ENCODE measurements at regions not wholly inside any gene's neighbourhood (a gene's known extent, or its start where the extent isn't known, plus 50 kb on each side); places are given as distances from the start of the nearest gene placed in this dataset.

GRCh38 chr1:79322511-79323027 is 316.0 kb upstream of the ADGRL4 start:
- no peaks in the 10 kb centered on the region; the same call in 1 of the 2 replicates for H3K9me2 ChIP-seq (ENCODE audit: insufficient read depth, low read length)
- H3K4me2 ChIP-seq (ENCODE audit: low read length): no peak overlapping the region
- TF ChIP-seq EZH2phosphoT487 (IDR thresholded peaks at IDR 0.05; ENCODE audit: borderline replicate concordance, low read depth, low read length) (no peak), CTCF (conservative IDR thresholded peaks at IDR 0.05; ENCODE audit: low read length) (no peak)
- intact Hi-C loops (cut with micrococcal nuclease; ENCODE audit: unreplicated experiment): no loop called here
- H3K9me3 ChIP-seq (ENCODE audit: low read length): no peaks in the 10 kb centered on the region
- CTCF ChIA-PET (ENCODE audit: unreplicated experiment): no interaction called here
- H3K79me2 ChIP-seq (ENCODE audit: insufficient read depth, low read depth, low read length): no peaks in the 10 kb centered on the region
- no peaks in the 10 kb centered on the region for H3K36me3 ChIP-seq (ENCODE audit: insufficient read depth, low read length)
- no peak overlapping the region for H3K27ac ChIP-seq (ENCODE audit: low read depth, low read length, poor library complexity, severe bottlenecking)
- no peak overlapping the region for H2AFZ ChIP-seq (ENCODE audit: low read length)
- H4K20me1 ChIP-seq (ENCODE audit: insufficient read depth, low read length): no peaks in the 10 kb centered on the region
- DNase-seq (ENCODE audit: low spot score): no peak
- no TSS peak for BruUV-seq (replicated peaks)
- no peak overlapping the region for H3K4me3 ChIP-seq (ENCODE audit: low read depth, low read length, poor library complexity, severe bottlenecking)
- POLR2A ChIA-PET: no interaction called here
- no peaks in the 10 kb centered on the region for H3K4me1 ChIP-seq (ENCODE audit: insufficient read depth, low read length, poor library complexity, severe bottlenecking)

- POLR2A ChIA-PET: no interaction called here
- no peaks in the 10 kb centered on the region for H3K79me2 ChIP-seq (ENCODE audit: insufficient read depth, low read depth, low read length)
- no peak overlapping the region for H3K4me2 ChIP-seq (ENCODE audit: low read length)
- DNase-seq (ENCODE audit: low spot score): no peak
- H3K9me2 ChIP-seq (ENCODE audit: insufficient read depth, low read length): no peaks in the 10 kb centered on the region
- no peak for TF ChIP-seq CTCF (conservative IDR thresholded peaks at IDR 0.05; ENCODE audit: low read length)
- no peak for TF ChIP-seq EZH2phosphoT487 (IDR thresholded peaks at IDR 0.05; ENCODE audit: borderline replicate concordance, low read depth, low read length)
- H3K9me3 ChIP-seq (ENCODE audit: low read length): no peaks in the 10 kb centered on the region
- H2AFZ ChIP-seq (ENCODE audit: low read length): no peak overlapping the region
- CTCF ChIA-PET (ENCODE audit: unreplicated experiment): no interaction called here
- H4K20me1 ChIP-seq (ENCODE audit: insufficient read depth, low read length): no peaks in the 10 kb centered on the region
- intact Hi-C loops (cut with micrococcal nuclease; ENCODE audit: unreplicated experiment): no loop called here
- no peaks in the 10 kb centered on the region for H3K4me1 ChIP-seq (ENCODE audit: insufficient read depth, low read length, poor library complexity, severe bottlenecking)
- no TSS peak for BruUV-seq (replicated peaks)
- H3K4me3 ChIP-seq (ENCODE audit: low read depth, low read length, poor library complexity, severe bottlenecking): no peak overlapping the region
- no peaks in the 10 kb centered on the region for H3K36me3 ChIP-seq (ENCODE audit: insufficient read depth, low read length)
- H3K27ac ChIP-seq (ENCODE audit: low read depth, low read length, poor library complexity, severe bottlenecking): no peak overlapping the region
These were observed 305.9 kb upstream of the ADGRL4 start for GRCh38 chr1:79312438-79312837.

GRCh38 chr1:79310609-79311008 is 304.1 kb upstream of the ADGRL4 start:
- DNase-seq (ENCODE audit: low spot score): no peak
- no peak overlapping the region for H3K4me2 ChIP-seq (ENCODE audit: low read length)
- H3K27ac ChIP-seq (ENCODE audit: low read depth, low read length, poor library complexity, severe bottlenecking): no peak overlapping the region
- no peaks in the 10 kb centered on the region for H3K9me3 ChIP-seq (ENCODE audit: low read length)
- no peaks in the 10 kb centered on the region for H4K20me1 ChIP-seq (ENCODE audit: insufficient read depth, low read length)
- H3K9me2 ChIP-seq (ENCODE audit: insufficient read depth, low read length): no peaks in the 10 kb centered on the region
- TF ChIP-seq EZH2phosphoT487 (IDR thresholded peaks at IDR 0.05; ENCODE audit: borderline replicate concordance, low read depth, low read length): no peak
- TF ChIP-seq CTCF (conservative IDR thresholded peaks at IDR 0.05; ENCODE audit: low read length): no peak
- H3K4me1 ChIP-seq (ENCODE audit: insufficient read depth, low read length, poor library complexity, severe bottlenecking): no peaks in the 10 kb centered on the region
- no peaks in the 10 kb centered on the region for H3K36me3 ChIP-seq (ENCODE audit: insufficient read depth, low read length)
- H3K4me3 ChIP-seq (ENCODE audit: low read depth, low read length, poor library complexity, severe bottlenecking): no peak overlapping the region
- no TSS peak for BruUV-seq (replicated peaks)
- POLR2A ChIA-PET: interaction anchor here (0.6 to 0.8 kb wide), 2 partner anchors 17 to 154 kb away, joined by 3 read pairs; no protein-coding TSS in a partner anchor
- intact Hi-C loops (cut with micrococcal nuclease; ENCODE audit: unreplicated experiment): no loop called here
- no peak overlapping the region for H2AFZ ChIP-seq (ENCODE audit: low read length)
- CTCF ChIA-PET (ENCODE audit: unreplicated experiment): no interaction called here
- no peaks in the 10 kb centered on the region for H3K79me2 ChIP-seq (ENCODE audit: insufficient read depth, low read depth, low read length)
